H1 (cell line): ENCODE measurements at regions not wholly inside any gene's neighbourhood (a gene's known extent, or its start where the extent isn't known, plus 50 kb on each side); places are given as distances from the start of the nearest gene placed in this dataset.

Source experiments
- CTCF ChIA-PET: fragments of 300-600 bp; sonication (Branson Sonifier 250); formaldehyde crosslinking; loops from one replicate; lab custom pipeline; 2021; ENCODE audit not compliant: partially characterized antibody; lab: Charles Lee
- POLR2A ChIA-PET: fragments of 300-600 bp; sonication (Branson Sonifier 250); formaldehyde crosslinking; loops from one replicate; lab custom pipeline; 2021; ENCODE audit warnings: inconsistent platforms; ENCODE audit not compliant: partially characterized antibody; lab: Charles Lee
- DNase-seq, 2 experiments: peaks; one replicate each; pipeline versions ENCODE4 v3.0.0 to v3.0.0-alpha.2; 2010 to 2022; ENCODE audit warnings: low spot score in 2 of 2, low read depth in 1 of 2, mixed read lengths in 1 of 2
- FAIRE-seq: peaks from 2 replicates; lab custom pipeline; 2011; peaks lifted over from hg19 to GRCh38; lab: Jason Lieb, UNC
- H2AFZ ChIP-seq: 2 replicates; pipeline ENCODE4 v1.8.1; 2012; ENCODE audit warnings: low read length, inconsistent platforms
- H2AK5ac ChIP-seq: 2 replicates; pipeline ENCODE4 v1.6.1; 2013; ENCODE audit warnings: low read depth, low read length
- H2BK120ac ChIP-seq: replicated peaks from 2 replicates; pipeline ENCODE3; 2013; ENCODE audit warnings: low read depth, low read length, inconsistent platforms
- H2BK12ac ChIP-seq: 2 replicates; pipeline ENCODE4 v1.6.1; 2013; ENCODE audit warnings: low read depth, low read length
- H2BK15ac ChIP-seq: 2 replicates; pipeline ENCODE4 v1.6.1; 2013; ENCODE audit warnings: low read length
- H2BK20ac ChIP-seq: 2 replicates; pipeline ENCODE4 v1.6.1; 2013; ENCODE audit warnings: low read length
- H2BK5ac ChIP-seq: 2 replicates; pipeline ENCODE4 v1.6.1; 2013; ENCODE audit warnings: low read depth, low read length
- H3K14ac ChIP-seq: 2 replicates; pipeline ENCODE4 v1.6.1; 2013; ENCODE audit warnings: inconsistent platforms; ENCODE audit not compliant: insufficient read length
- H3K18ac ChIP-seq: 2 replicates; pipeline ENCODE4 v1.6.1; 2013; ENCODE audit warnings: low read length; ENCODE audit errors: extremely low read depth
- H3K23ac ChIP-seq: 2 replicates; pipeline ENCODE4 v1.6.1; 2013; ENCODE audit warnings: inconsistent platforms; ENCODE audit not compliant: insufficient read length
- H3K23me2 ChIP-seq: 2 replicates; pipeline ENCODE4 v1.6.1; 2013; ENCODE audit warnings: low read depth, low read length
- H3K27ac ChIP-seq: 2 replicates; pipeline ENCODE4 v1.6.1; 2011; ENCODE audit warnings: low read depth, low read length, inconsistent platforms
- H3K27me3 ChIP-seq, 4 experiments: replicated peaks in 1 of 4; 1 replicate in 1 of 4; 2 replicates in 3 of 4; pipeline versions ENCODE4 v1.6.1 to v1.8.1; 2011 to 2013; ENCODE audit warnings: low read length in 3 of 4, mild to moderate bottlenecking in 3 of 4, inconsistent platforms in 2 of 4, mixed read lengths in 2 of 4, moderate library complexity in 1 of 4; ENCODE audit not compliant: control insufficient read depth in 3 of 4, insufficient read depth in 3 of 4; ENCODE audit errors: extremely low read depth in 1 of 4
- H3K36me3 ChIP-seq, 4 experiments: 2 replicates each; pipeline versions ENCODE4 v1.6.1 to v1.8.1; 2011 to 2013; ENCODE audit warnings: mild to moderate bottlenecking in 4 of 4, low read length in 3 of 4, moderate library complexity in 2 of 4, control low read depth in 1 of 4, inconsistent platforms in 1 of 4; ENCODE audit not compliant: insufficient read depth in 4 of 4, control insufficient read depth in 2 of 4
- H3K4ac ChIP-seq: replicated peaks from 2 replicates; pipeline ENCODE3; 2013; ENCODE audit warnings: low read length, low read depth, mixed read lengths, inconsistent platforms; ENCODE audit not compliant: insufficient read length
- H3K4me1 ChIP-seq, 4 experiments: replicated peaks in 1 of 4; 1 replicate in 1 of 4; 2 replicates in 3 of 4; pipeline versions ENCODE4 v1.6.1 to v1.8.1; 2011 to 2013; ENCODE audit warnings: low read length in 3 of 4, inconsistent platforms in 2 of 4, mixed read lengths in 1 of 4; ENCODE audit not compliant: insufficient read depth in 4 of 4, control insufficient read depth in 3 of 4
- H3K4me2 ChIP-seq, 2 experiments: 2 replicates each; pipeline versions ENCODE4 v1.6.1 to v1.8.1; 2011 to 2013; ENCODE audit warnings: low read depth in 2 of 2, low read length in 2 of 2, control low read depth in 1 of 2, inconsistent platforms in 1 of 2, mild to moderate bottlenecking in 1 of 2; ENCODE audit not compliant: insufficient read depth in 1 of 2
- H3K4me3 ChIP-seq, 4 experiments: fragments of 200-600, 300-600 bp in 1 of 4; sonication (generic), shearing (Covaris generic), sonication (Bioruptor Twin) in 1 of 4; 2 replicates each; pipeline versions ENCODE4 v1.5.1 to v1.8.1; 2011 to 2016; ENCODE audit warnings: low read length in 4 of 4, low read depth in 3 of 4, control low read depth in 2 of 4, inconsistent platforms in 2 of 4, mild to moderate bottlenecking in 2 of 4, mixed read lengths in 1 of 4, moderate library complexity in 1 of 4; ENCODE audit not compliant: insufficient read depth in 2 of 4; ENCODE audit errors: extremely low read depth in 1 of 4
- H3K56ac ChIP-seq: replicated peaks from 2 replicates; pipeline ENCODE3; 2013; ENCODE audit warnings: low read depth, mild to moderate bottlenecking, mixed read lengths, low read length, inconsistent platforms; ENCODE audit not compliant: insufficient read length
- H3K79me1 ChIP-seq: 2 replicates; pipeline ENCODE4 v1.6.1; 2013; ENCODE audit warnings: low read depth, low read length, control low read depth
- H3K79me2 ChIP-seq, 2 experiments: 2 replicates each; pipeline versions ENCODE4 v1.6.1 to v1.8.1; 2012 to 2013; ENCODE audit warnings: low read length in 2 of 2, mild to moderate bottlenecking in 2 of 2, inconsistent platforms in 1 of 2; ENCODE audit not compliant: insufficient read depth in 2 of 2, control insufficient read depth in 1 of 2
- H3K9ac ChIP-seq, 4 experiments: replicated peaks in 1 of 4; 1 replicate in 1 of 4; 2 replicates in 3 of 4; pipeline versions ENCODE4 v1.6.1 to v1.8.1; 2011 to 2013; ENCODE audit warnings: low read depth in 3 of 4, low read length in 3 of 4, control low read depth in 2 of 4, mild to moderate bottlenecking in 2 of 4, moderate library complexity in 2 of 4, inconsistent platforms in 1 of 4; ENCODE audit errors: extremely low read depth in 1 of 4
- H3K9me3 ChIP-seq, 2 experiments: 2 replicates each; pipeline versions ENCODE4 v1.6.1 to v1.8.1; 2012 to 2013; ENCODE audit warnings: mild to moderate bottlenecking in 2 of 2, moderate library complexity in 2 of 2, control low read depth in 1 of 2, inconsistent platforms in 1 of 2, low read depth in 1 of 2, low read length in 1 of 2, mixed read lengths in 1 of 2; ENCODE audit not compliant: insufficient read depth in 2 of 2
- H4K20me1 ChIP-seq, 2 experiments: replicated peaks in 1 of 2; 2 replicates each; pipeline versions ENCODE3 to v1.8.1; 2011 to 2013; ENCODE audit warnings: inconsistent platforms in 2 of 2, low read length in 2 of 2, mild to moderate bottlenecking in 1 of 2; ENCODE audit not compliant: insufficient read depth in 2 of 2, control insufficient read depth in 1 of 2
- H4K5ac ChIP-seq: 2 replicates; pipeline ENCODE4 v1.6.1; 2013; ENCODE audit warnings: low read length, low read depth, mixed read lengths, inconsistent platforms; ENCODE audit not compliant: insufficient read length
- H4K8ac ChIP-seq: 2 replicates; pipeline ENCODE4 v1.8.0; 2013; ENCODE audit warnings: mild to moderate bottlenecking, moderate library complexity, low read length, inconsistent platforms; ENCODE audit not compliant: insufficient read depth; ENCODE audit errors: extremely low read depth
- H4K91ac ChIP-seq: replicated peaks from 2 replicates; pipeline ENCODE3; 2013; ENCODE audit warnings: low read length, mixed read lengths, inconsistent platforms; ENCODE audit not compliant: insufficient read length
- CEBPB ChIP-seq: IDR thresholded peaks from 2 replicates; pipeline ENCODE4 v1.6.1; 2012; ENCODE audit warnings: low read depth, low read length
- POLR2A ChIP-seq, 2 experiments: IDR thresholded peaks; 1 replicate in 1 of 2; 2 replicates in 1 of 2; pipeline ENCODE4 v1.6.1; 2011; ENCODE audit warnings: low read depth in 2 of 2, low read length in 2 of 2, mild to moderate bottlenecking in 2 of 2; ENCODE audit errors: control extremely low read depth in 1 of 2
- POU5F1 ChIP-seq: IDR thresholded peaks from 2 replicates; pipeline ENCODE4 v1.6.1; 2011; ENCODE audit warnings: low read depth, mild to moderate bottlenecking, low read length, moderate library complexity
- RAD21 ChIP-seq, 2 experiments: IDR thresholded peaks in 1 of 2; conservative IDR thresholded peaks in 1 of 2; 2 replicates each; pipeline ENCODE4 v1.6.1; 2011; ENCODE audit warnings: low read depth in 2 of 2, low read length in 2 of 2, improper control_type of control experiment in 1 of 2, inconsistent platforms in 1 of 2, mild to moderate bottlenecking in 1 of 2, moderate library complexity in 1 of 2
- RFX5 ChIP-seq: IDR thresholded peaks from 2 replicates; pipeline ENCODE4 v1.6.1; 2011; ENCODE audit warnings: low read depth, low read length, improper control_type of control experiment, borderline replicate concordance
- SAP30 ChIP-seq: fragments of 300-600 bp; sonication (generic); IDR thresholded peaks from 2 replicates; pipeline ENCODE4 v1.7.1; 2012; ENCODE audit warnings: low read length, moderate library complexity, mild to moderate bottlenecking, inconsistent platforms; ENCODE audit not compliant: insufficient read depth, insufficient replicate concordance
- SUZ12 ChIP-seq: fragments of 200-600 bp; sonication (generic); IDR thresholded peaks from 2 replicates; pipeline ENCODE4 v1.6.1; 2012; ENCODE audit warnings: mild to moderate bottlenecking, inconsistent platforms, low read length, moderate library complexity, mixed read lengths
- TAF1 ChIP-seq: IDR thresholded peaks from 2 replicates; pipeline ENCODE4 v1.6.1; 2011; ENCODE audit warnings: mild to moderate bottlenecking, low read depth, low read length
- whole genome bisulfite sequencing, 2 experiments: shearing (Covaris generic) in 1 of 2; methylation state at CpG; one replicate each; pipeline versions ENCODE4 v1.1.6 to v1.1.7; 2013 to 2015; ENCODE audit warnings: low lambda C conversion rate in 2 of 2, mixed read lengths in 2 of 2, inconsistent platforms in 1 of 2, low coverage in 1 of 2, missing lambda C conversion rate in 1 of 2; ENCODE audit not compliant: insufficient replicate concordance in 2 of 2, insufficient coverage in 1 of 2, insufficient read length in 1 of 2; ENCODE audit errors: extremely low coverage in 1 of 2, missing lambda C conversion rate in 1 of 2; 5-methylcytosine and 5-hydroxymethylcytosine counted together
- TF ChIP-seq, protein P1 (sequence below), 3 experiments: IDR thresholded peaks; 1 replicate in 2 of 3; 2 replicates in 1 of 3; pipeline versions ENCODE4 v1.5.1 to v1.6.1; 2011; ENCODE audit warnings: low read length in 3 of 3, mild to moderate bottlenecking in 3 of 3, inconsistent platforms in 2 of 3, low read depth in 1 of 3, moderate library complexity in 1 of 3; ENCODE audit not compliant: insufficient read depth in 1 of 3; ENCODE audit errors: control extremely low read depth in 1 of 3
- TF ChIP-seq, protein P2 (sequence below): IDR thresholded peaks from 2 replicates; pipeline ENCODE4 v1.6.1; 2012; ENCODE audit warnings: inconsistent platforms

DNA sequence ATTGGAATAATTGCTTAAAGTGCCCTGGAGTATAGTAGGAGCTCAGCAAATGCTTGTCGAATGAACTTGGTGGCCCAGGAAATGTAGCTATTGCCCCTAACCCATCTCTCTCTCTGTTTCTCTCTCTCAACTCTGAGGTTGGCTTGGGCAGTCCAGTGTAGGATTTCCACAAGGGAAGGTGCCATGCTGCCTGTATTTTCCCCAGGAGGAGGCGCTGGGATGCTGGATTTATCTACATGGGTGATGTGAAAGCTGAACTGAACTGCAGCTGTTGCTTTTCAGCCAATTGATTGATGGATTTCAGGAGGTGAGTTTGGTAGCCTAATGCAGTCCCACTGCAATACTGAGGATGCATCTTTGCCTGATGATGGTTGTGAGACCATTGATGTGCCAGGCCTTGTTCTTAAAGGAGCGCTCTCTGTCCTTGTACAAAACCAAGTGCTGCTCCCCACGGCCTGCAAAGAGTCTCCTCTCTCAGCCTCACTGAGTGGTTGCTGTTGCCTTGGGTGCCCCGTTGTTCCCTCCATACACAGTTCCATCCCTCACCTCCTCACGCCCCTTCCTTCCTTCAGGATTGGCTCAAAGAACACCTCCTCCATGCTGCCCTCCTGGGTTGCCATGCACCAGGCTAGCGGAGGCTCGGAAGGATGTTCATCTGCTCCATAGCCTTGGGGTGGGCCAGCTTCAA is 200.6 kb downstream of the GLRX3 start:
- Histone ChIP-seq H3K23me2 (no peaks in the 10 kb centered on the region), H4K91ac (no peak overlapping the region), H2BK20ac (no peak overlapping the region), H3K56ac (no peak overlapping the region), H3K79me1 (no peaks in the 10 kb centered on the region), H3K4me3 (no peak overlapping the region), H3K27me3 (no peaks in the 10 kb centered on the region), H2BK15ac (no peak overlapping the region), H2AK5ac (no peak overlapping the region), H4K5ac (no peak overlapping the region), H3K4me1 (no peaks in the 10 kb centered on the region), H3K36me3 (no peaks in the 10 kb centered on the region), H3K4ac (no peak overlapping the region), H3K9ac (no peak overlapping the region), H3K14ac (no peak overlapping the region), H3K79me2 (no peaks in the 10 kb centered on the region; a peak in 1 of 4 replicates), H3K9me3 (peaks cover 3 to 4% of the 10 kb centered on the region in 2 experiments; a peak in 1 of 4 replicates), H2BK120ac (no peak overlapping the region), H3K4me2 (no peak overlapping the region), H4K8ac (no peak overlapping the region), H2BK12ac (no peak overlapping the region), H2AFZ (no peak overlapping the region), H2BK5ac (no peak overlapping the region), H4K20me1 (no peaks in the 10 kb centered on the region), H3K27ac (no peak overlapping the region), H3K23ac (no peak overlapping the region), H3K18ac (no peak overlapping the region)
- ChIA-PET CTCF (interaction anchor here (0.6 to 3.6 kb wide), 16 partner anchors 13 to 1000 kb away, joined by 3 to 15 read pairs (median 3); no protein-coding TSS in a partner anchor), POLR2A (no interaction called here)
- TF ChIP-seq RFX5 (no peak), TAF1 (no peak), CEBPB (no peak), SAP30 (no peak), SUZ12 (no peak), POLR2A (IDR thresholded peaks at IDR 0.05; ENCODE audit: control extremely low read depth in 1 of 2, low read depth in 2 of 2, low read length in 2 of 2) (no peak), POU5F1 (no peak), RAD21 (IDR thresholded peaks at IDR 0.05 in 1 of 2, conservative IDR thresholded peaks at IDR 0.05 in 1 of 2; ENCODE audit: low read depth in 2 of 2, low read length in 2 of 2) (peak; percentile 71 to 81)
- TF ChIP-seq, protein P1, sequence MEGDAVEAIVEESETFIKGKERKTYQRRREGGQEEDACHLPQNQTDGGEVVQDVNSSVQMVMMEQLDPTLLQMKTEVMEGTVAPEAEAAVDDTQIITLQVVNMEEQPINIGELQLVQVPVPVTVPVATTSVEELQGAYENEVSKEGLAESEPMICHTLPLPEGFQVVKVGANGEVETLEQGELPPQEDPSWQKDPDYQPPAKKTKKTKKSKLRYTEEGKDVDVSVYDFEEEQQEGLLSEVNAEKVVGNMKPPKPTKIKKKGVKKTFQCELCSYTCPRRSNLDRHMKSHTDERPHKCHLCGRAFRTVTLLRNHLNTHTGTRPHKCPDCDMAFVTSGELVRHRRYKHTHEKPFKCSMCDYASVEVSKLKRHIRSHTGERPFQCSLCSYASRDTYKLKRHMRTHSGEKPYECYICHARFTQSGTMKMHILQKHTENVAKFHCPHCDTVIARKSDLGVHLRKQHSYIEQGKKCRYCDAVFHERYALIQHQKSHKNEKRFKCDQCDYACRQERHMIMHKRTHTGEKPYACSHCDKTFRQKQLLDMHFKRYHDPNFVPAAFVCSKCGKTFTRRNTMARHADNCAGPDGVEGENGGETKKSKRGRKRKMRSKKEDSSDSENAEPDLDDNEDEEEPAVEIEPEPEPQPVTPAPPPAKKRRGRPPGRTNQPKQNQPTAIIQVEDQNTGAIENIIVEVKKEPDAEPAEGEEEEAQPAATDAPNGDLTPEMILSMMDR (IDR thresholded peaks at IDR 0.05; ENCODE audit: control extremely low read depth in 1 of 3, insufficient read depth in 1 of 3, low read depth in 1 of 3, low read length in 3 of 3), result peak; percentile 60 to 78 (median 68)
- TF ChIP-seq, protein P2, sequence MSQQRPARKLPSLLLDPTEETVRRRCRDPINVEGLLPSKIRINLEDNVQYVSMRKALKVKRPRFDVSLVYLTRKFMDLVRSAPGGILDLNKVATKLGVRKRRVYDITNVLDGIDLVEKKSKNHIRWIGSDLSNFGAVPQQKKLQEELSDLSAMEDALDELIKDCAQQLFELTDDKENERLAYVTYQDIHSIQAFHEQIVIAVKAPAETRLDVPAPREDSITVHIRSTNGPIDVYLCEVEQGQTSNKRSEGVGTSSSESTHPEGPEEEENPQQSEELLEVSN, result no peak
- WGBS, 2 experiments, result 67% methylated on average over 7 of the region's 8 CpGs; no CpG with 5 or more reads in 1 of the 2 experiments
- FAIRE-seq (peak; percentile 68), DNase-seq (peak in 1 of 2 experiments; percentile 58)
